A549 (cell line): ENCODE measurements at regions not wholly inside any gene's neighbourhood (a gene's known extent, or its start where the extent isn't known, plus 50 kb on each side); places are given as distances from the start of the nearest gene placed in this dataset.

ENCODE experiments used
- ATAC-seq, 2 experiments: fragments of 200-7000 bp in 1 of 2; fragments of >200 bp in 1 of 2; cut with Nextera tagmentation in 1 of 2; cut with Tn5 transposase in 1 of 2; 3 replicates each; pipeline versions ENCODE4 v1.8.0 to v1.9.1; 2018 to 2020; ENCODE audit warnings: mild to moderate bottlenecking in 1 of 2, moderate library complexity in 1 of 2
- CTCF ChIA-PET: fragments of 300-600 bp; sonication (Branson Sonifier 250); formaldehyde crosslinking; extraction: SDS; loops from one replicate; lab custom pipeline; 2021; ENCODE audit warnings: antibody characterized with exemption, inconsistent platforms; lab: Yijun Ruan, JAX
- POLR2A ChIA-PET: fragments of 350-600 bp; formaldehyde crosslinking; extraction: SDS; loops from one replicate; lab custom pipeline; 2021; ENCODE audit warnings: antibody characterized with exemption, inconsistent platforms; lab: Yijun Ruan, JAX
- DNase-seq, 2 experiments: peaks; one replicate each; pipeline versions ENCODE4 v3.0.0 to v3.0.0-alpha.2; 2011 to 2016; ENCODE audit warnings: low read depth in 1 of 2, low spot score in 1 of 2
- FAIRE-seq: peaks from 2 replicates; lab custom pipeline; 2011; peaks lifted over from hg19 to GRCh38; lab: Jason Lieb, UNC
- H3K27ac ChIP-seq, 2 experiments: fragments of >200 bp; sonication (Bioruptor Twin); formaldehyde crosslinking; 3 replicates each; pipeline ENCODE4 v1.5.1; 2016 to 2017
- H3K4me1 ChIP-seq: fragments of >200 bp; sonication (Bioruptor Twin); formaldehyde crosslinking; 3 replicates; pipeline ENCODE4 v1.6.1; 2016
- H3K4me2 ChIP-seq: fragments of >200 bp; sonication (Bioruptor Twin); formaldehyde crosslinking; 3 replicates; pipeline ENCODE4 v1.6.1; 2016
- H3K4me3 ChIP-seq: fragments of >200 bp; sonication (Bioruptor Twin); formaldehyde crosslinking; 3 replicates; pipeline ENCODE4 v1.5.1; 2016
- H3K9me3 ChIP-seq: fragments of >200 bp; sonication (Bioruptor Twin); formaldehyde crosslinking; 3 replicates; pipeline ENCODE4 v1.6.1; 2016
- ATOH8 ChIP-seq: fragments of 250-450 bp; sonication (Bioruptor Pico); IDR thresholded peaks from 2 replicates; pipeline ENCODE4 v1.5.0; 2020; ENCODE audit warnings: low read depth, mild to moderate bottlenecking, moderate library complexity
- CBX2 ChIP-seq: fragments of 200-600 bp; sonication (generic); IDR thresholded peaks from 2 replicates; pipeline ENCODE4 v1.6.1; 2016; ENCODE audit warnings: low read depth, mild to moderate bottlenecking, borderline replicate concordance
- CBX8 ChIP-seq: fragments of 200-600 bp; sonication (generic); IDR thresholded peaks from 2 replicates; pipeline ENCODE4 v1.6.1; 2016
- CHD2 ChIP-seq: fragments of 150-350 bp; IDR thresholded peaks from 2 replicates; pipeline ENCODE4 v1.6.1; 2014; ENCODE audit warnings: low read length; ENCODE audit not compliant: partially characterized antibody
- CHD4 ChIP-seq: fragments of 200-600 bp; sonication (generic); IDR thresholded peaks from 2 replicates; pipeline ENCODE4 v1.6.1; 2016; ENCODE audit warnings: antibody characterized with exemption, mild to moderate bottlenecking, borderline replicate concordance
- EHF ChIP-seq: fragments of 250-450 bp; sonication (Bioruptor Pico); IDR thresholded peaks from 2 replicates; pipeline ENCODE4 v1.5.0; 2020; ENCODE audit warnings: mild to moderate bottlenecking
- EP300 ChIP-seq, 2 experiments: fragments of >200 bp; sonication (Bioruptor Twin); formaldehyde crosslinking; IDR thresholded peaks; 2 replicates in 1 of 2; 3 replicates in 1 of 2; pipeline ENCODE4 v1.6.1; 2016 to 2017
- ESRRA ChIP-seq: fragments of 150-350 bp; IDR thresholded peaks from 2 replicates; pipeline ENCODE4 v1.6.1; 2014; ENCODE audit warnings: mild to moderate bottlenecking, low read length, borderline replicate concordance
- FOXS1 ChIP-seq: fragments of 250-450 bp; sonication (Bioruptor Pico); IDR thresholded peaks from 2 replicates; pipeline ENCODE4 v1.5.0; 2020; ENCODE audit warnings: mild to moderate bottlenecking, moderate library complexity
- GATA3 ChIP-seq: IDR thresholded peaks from 2 replicates; pipeline ENCODE4 v1.6.1; 2012; ENCODE audit warnings: borderline replicate concordance
- HOXB13 ChIP-seq: fragments of 250-450 bp; sonication (Bioruptor Pico); IDR thresholded peaks from 2 replicates; pipeline ENCODE4 v1.5.0; 2020; ENCODE audit warnings: low read depth, mild to moderate bottlenecking, moderate library complexity
- MAFK ChIP-seq: fragments of 450-650 bp; IDR thresholded peaks from 2 replicates; pipeline ENCODE4 v1.6.1; 2014; ENCODE audit not compliant: partially characterized antibody
- MYC ChIP-seq: IDR thresholded peaks from 2 replicates; pipeline ENCODE4 v1.6.1; 2012; ENCODE audit warnings: mild to moderate bottlenecking, inconsistent platforms, low read length, improper control_type of control experiment, borderline replicate concordance
- NPAS2 ChIP-seq: fragments of 250-450 bp; sonication (Bioruptor Pico); IDR thresholded peaks from 2 replicates; pipeline ENCODE4 v1.8.0; 2022; ENCODE audit warnings: mild to moderate bottlenecking, moderate library complexity, borderline replicate concordance
- PHF8 ChIP-seq: fragments of 200-600 bp; sonication (generic); IDR thresholded peaks from 2 replicates; pipeline ENCODE4 v1.6.1; 2016; ENCODE audit warnings: low read depth, mild to moderate bottlenecking, antibody characterized with exemption, moderate library complexity, borderline replicate concordance
- POLR2A ChIP-seq: IDR thresholded peaks from 2 replicates; pipeline ENCODE4 v1.6.1; 2012; ENCODE audit warnings: mild to moderate bottlenecking, low read length
- POLR2AphosphoS2 ChIP-seq: conservative IDR thresholded peaks from 2 replicates; pipeline ENCODE4 v1.6.1; 2012; ENCODE audit warnings: low read length, improper control_type of control experiment, inconsistent platforms
- RFX5 ChIP-seq: fragments of 450-650 bp; IDR thresholded peaks from 2 replicates; pipeline ENCODE4 v1.7.1; 2014; ENCODE audit warnings: antibody characterized with exemption, mild to moderate bottlenecking, moderate library complexity
- SMC3 ChIP-seq: fragments of >200 bp; sonication (Bioruptor Twin); formaldehyde crosslinking; IDR thresholded peaks from 3 replicates; pipeline ENCODE4 v1.6.1; 2018; ENCODE audit warnings: inconsistent platforms
- SREBF2 ChIP-seq: fragments of 450-650 bp; IDR thresholded peaks from 2 replicates; pipeline ENCODE4 v1.6.1; 2014; ENCODE audit warnings: mild to moderate bottlenecking, moderate library complexity
- TP53 ChIP-seq: fragments of 250-450 bp; sonication (Bioruptor Pico); IDR thresholded peaks from 2 replicates; pipeline ENCODE4 v1.5.0; 2021; ENCODE audit warnings: mild to moderate bottlenecking, moderate library complexity
- USF2 ChIP-seq: fragments of 450-650 bp; IDR thresholded peaks from 2 replicates; pipeline ENCODE4 v1.6.1; 2014; ENCODE audit warnings: antibody characterized with exemption
- ZC3H11A ChIP-seq: fragments of 450-650 bp; IDR thresholded peaks from 2 replicates; pipeline ENCODE4 v1.6.1; 2014; ENCODE audit warnings: antibody characterized with exemption, mild to moderate bottlenecking
- ZNF302 ChIP-seq: fragments of 250-450 bp; sonication (Bioruptor Pico); IDR thresholded peaks from 2 replicates; pipeline ENCODE4 v1.9.0; 2021; ENCODE audit warnings: inconsistent platforms, mild to moderate bottlenecking, moderate library complexity
- WGBS: methylation state at CpG from one replicate; pipeline ENCODE4 v1.1.6; 2017; ENCODE audit errors: missing lambda C conversion rate; 5-methylcytosine and 5-hydroxymethylcytosine counted together
- TF ChIP-seq, protein P1 (sequence below): fragments of 150-350 bp; IDR thresholded peaks from 2 replicates; pipeline ENCODE4 v1.6.1; 2014; ENCODE audit warnings: low read depth, mild to moderate bottlenecking, low read length
- TF ChIP-seq, protein P2 (sequence below): fragments of 250-450 bp; sonication (Bioruptor Pico); IDR thresholded peaks from 2 replicates; pipeline ENCODE4 v1.5.0; 2021; ENCODE audit warnings: mild to moderate bottlenecking, moderate library complexity, borderline replicate concordance
- TF ChIP-seq, protein P3 (sequence below): fragments of >200 bp; sonication (Bioruptor Twin); formaldehyde crosslinking; IDR thresholded peaks from 3 replicates; pipeline ENCODE4 v1.6.1; 2016
- TF ChIP-seq, protein P4 (sequence below): fragments of >200 bp; sonication (Bioruptor Twin); formaldehyde crosslinking; IDR thresholded peaks from 2 replicates; pipeline ENCODE4 v1.6.1; 2016
- TF ChIP-seq, protein P5 (sequence below): IDR thresholded peaks from 2 replicates; pipeline ENCODE4 v1.6.1; 2012

DNA sequence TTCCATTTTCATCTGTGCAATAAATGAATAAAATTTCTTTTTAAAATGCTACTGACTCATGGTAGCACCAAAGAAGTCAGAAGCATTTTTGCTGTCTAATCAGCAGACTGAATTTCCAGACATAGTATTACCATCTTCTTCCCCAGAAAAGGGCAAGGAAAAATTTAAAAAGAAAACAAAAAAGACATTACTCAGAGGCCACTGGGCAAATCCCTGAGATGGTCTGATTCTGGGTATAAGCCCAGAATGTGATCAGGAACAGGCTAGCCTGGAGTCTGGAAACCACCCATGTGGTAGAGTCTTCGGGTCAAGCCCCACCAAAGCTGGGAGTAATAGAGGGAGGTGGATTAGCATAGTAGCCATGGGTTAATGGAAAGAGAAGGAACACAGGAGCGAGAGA, 342.8 kb downstream of the FBXW7 start:
- no peak for TF ChIP-seq HOXB13 (CRISPR knock-in tag)
- TF ChIP-seq MYC, result no peak
- TF ChIP-seq FOXS1 (CRISPR knock-in tag), result no peak
- no peak for TF ChIP-seq ZNF302
- TF ChIP-seq ZC3H11A, result no peak
- TF ChIP-seq POLR2A, result no peak
- no peak for TF ChIP-seq GATA3
- no peak for TF ChIP-seq POLR2AphosphoS2
- TF ChIP-seq EP300 (IDR thresholded peaks at IDR 0.05), result no peak
- TF ChIP-seq CBX2, result no peak
- TF ChIP-seq NPAS2 (CRISPR knock-in tag), result no peak
- TF ChIP-seq CHD4, result no peak
- TF ChIP-seq CHD2, result no peak
- TF ChIP-seq, protein P1, sequence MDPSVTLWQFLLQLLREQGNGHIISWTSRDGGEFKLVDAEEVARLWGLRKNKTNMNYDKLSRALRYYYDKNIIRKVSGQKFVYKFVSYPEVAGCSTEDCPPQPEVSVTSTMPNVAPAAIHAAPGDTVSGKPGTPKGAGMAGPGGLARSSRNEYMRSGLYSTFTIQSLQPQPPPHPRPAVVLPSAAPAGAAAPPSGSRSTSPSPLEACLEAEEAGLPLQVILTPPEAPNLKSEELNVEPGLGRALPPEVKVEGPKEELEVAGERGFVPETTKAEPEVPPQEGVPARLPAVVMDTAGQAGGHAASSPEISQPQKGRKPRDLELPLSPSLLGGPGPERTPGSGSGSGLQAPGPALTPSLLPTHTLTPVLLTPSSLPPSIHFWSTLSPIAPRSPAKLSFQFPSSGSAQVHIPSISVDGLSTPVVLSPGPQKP, result no peak
- no peak for TF ChIP-seq TP53 (CRISPR knock-in tag)
- TF ChIP-seq PHF8, result no peak
- TF ChIP-seq USF2, result no peak
- TF ChIP-seq, protein P2, sequence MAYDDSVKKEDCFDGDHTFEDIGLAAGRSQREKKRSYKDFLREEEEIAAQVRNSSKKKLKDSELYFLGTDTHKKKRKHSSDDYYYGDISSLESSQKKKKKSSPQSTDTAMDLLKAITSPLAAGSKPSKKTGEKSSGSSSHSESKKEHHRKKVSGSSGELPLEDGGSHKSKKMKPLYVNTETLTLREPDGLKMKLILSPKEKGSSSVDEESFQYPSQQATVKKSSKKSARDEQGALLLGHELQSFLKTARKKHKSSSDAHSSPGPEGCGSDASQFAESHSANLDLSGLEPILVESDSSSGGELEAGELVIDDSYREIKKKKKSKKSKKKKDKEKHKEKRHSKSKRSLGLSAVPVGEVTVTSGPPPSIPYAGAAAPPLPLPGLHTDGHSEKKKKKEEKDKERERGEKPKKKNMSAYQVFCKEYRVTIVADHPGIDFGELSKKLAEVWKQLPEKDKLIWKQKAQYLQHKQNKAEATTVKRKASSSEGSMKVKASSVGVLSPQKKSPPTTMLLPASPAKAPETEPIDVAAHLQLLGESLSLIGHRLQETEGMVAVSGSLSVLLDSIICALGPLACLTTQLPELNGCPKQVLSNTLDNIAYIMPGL, result no peak
- no peak overlapping the region for H3K27ac ChIP-seq
- no peaks in the 10 kb centered on the region for H3K9me3 ChIP-seq
- POLR2A ChIA-PET, result no interaction called here
- H3K4me2 ChIP-seq, result no peak overlapping the region
- CTCF ChIA-PET, result no interaction called here
- no peaks in the 10 kb centered on the region for H3K4me1 ChIP-seq
- ATAC-seq, result no peak
- 58% methylated on average over 2 of the region's 2 CpGs for WGBS
- no peak for DNase-seq
- H3K4me3 ChIP-seq, result no peak overlapping the region
- FAIRE-seq, result no peak

GRCh38 chr4:152190907-152191306, 345.0 kb downstream of the FBXW7 start:
- no peak for ATAC-seq
- WGBS, result 87% methylated on average over 7 of the region's 7 CpGs
- no peak overlapping the region for H3K4me2 ChIP-seq
- DNase-seq, result no peak
- H3K27ac ChIP-seq, result no peak overlapping the region
- ChIA-PET CTCF (no interaction called here), POLR2A (no interaction called here)
- H3K4me1 ChIP-seq, result no peaks in the 10 kb centered on the region
- no peak for TF ChIP-seq EHF
- TF ChIP-seq, protein P3, sequence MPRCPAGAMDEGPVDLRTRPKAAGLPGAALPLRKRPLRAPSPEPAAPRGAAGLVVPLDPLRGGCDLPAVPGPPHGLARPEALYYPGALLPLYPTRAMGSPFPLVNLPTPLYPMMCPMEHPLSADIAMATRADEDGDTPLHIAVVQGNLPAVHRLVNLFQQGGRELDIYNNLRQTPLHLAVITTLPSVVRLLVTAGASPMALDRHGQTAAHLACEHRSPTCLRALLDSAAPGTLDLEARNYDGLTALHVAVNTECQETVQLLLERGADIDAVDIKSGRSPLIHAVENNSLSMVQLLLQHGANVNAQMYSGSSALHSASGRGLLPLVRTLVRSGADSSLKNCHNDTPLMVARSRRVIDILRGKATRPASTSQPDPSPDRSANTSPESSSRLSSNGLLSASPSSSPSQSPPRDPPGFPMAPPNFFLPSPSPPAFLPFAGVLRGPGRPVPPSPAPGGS, result no peak
- no peak for TF ChIP-seq CBX8
- no peak for TF ChIP-seq SREBF2
- TF ChIP-seq, protein P4, sequence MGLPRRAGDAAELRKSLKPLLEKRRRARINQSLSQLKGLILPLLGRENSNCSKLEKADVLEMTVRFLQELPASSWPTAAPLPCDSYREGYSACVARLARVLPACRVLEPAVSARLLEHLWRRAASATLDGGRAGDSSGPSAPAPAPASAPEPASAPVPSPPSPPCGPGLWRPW, result no peak
- TF ChIP-seq HOXB13 (CRISPR knock-in tag), result no peak
- no peak for TF ChIP-seq CHD4
- TF ChIP-seq ESRRA, result no peak
- no peak for TF ChIP-seq ATOH8 (CRISPR knock-in tag)
- no peak for TF ChIP-seq SMC3
- TF ChIP-seq RFX5, result no peak
- TF ChIP-seq CHD2, result no peak
- TF ChIP-seq, protein P2, result no peak
- no peak for TF ChIP-seq MAFK
- TF ChIP-seq, protein P5, sequence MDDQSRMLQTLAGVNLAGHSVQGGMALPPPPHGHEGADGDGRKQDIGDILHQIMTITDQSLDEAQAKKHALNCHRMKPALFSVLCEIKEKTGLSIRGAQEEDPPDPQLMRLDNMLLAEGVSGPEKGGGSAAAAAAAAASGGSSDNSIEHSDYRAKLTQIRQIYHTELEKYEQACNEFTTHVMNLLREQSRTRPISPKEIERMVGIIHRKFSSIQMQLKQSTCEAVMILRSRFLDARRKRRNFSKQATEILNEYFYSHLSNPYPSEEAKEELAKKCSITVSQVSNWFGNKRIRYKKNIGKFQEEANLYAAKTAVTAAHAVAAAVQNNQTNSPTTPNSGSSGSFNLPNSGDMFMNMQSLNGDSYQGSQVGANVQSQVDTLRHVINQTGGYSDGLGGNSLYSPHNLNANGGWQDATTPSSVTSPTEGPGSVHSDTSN, result no peak
- TF ChIP-seq CBX2, result no peak
- no peak for TF ChIP-seq TP53 (CRISPR knock-in tag)
- TF ChIP-seq, all 56 proteins: peak for 0
- H3K4me3 ChIP-seq, result no peak overlapping the region
- no peak for FAIRE-seq
- no peaks in the 10 kb centered on the region for H3K9me3 ChIP-seq
